Activated CD4-positive, alpha-beta T cell treated with anti-CD3 and anti-CD28 coated beads, Interleukin-2, amount 50 U/mL, for 4 hours (primary cell): ENCODE measurements at regions not wholly inside any gene's neighbourhood (a gene's known extent, or its start where the extent isn't known, plus 50 kb on each side); places are given as distances from the start of the nearest gene placed in this dataset.
"Not testable (repeated sequence)": the region's sequence is repeated elsewhere in the genome, so short reads cannot be mapped to it uniquely, and the experiment has no call there.

Source experiments
- DNase-seq, 2 experiments: peaks; one replicate each; pipeline ENCODE4 v3.0.0-alpha.2; 2020

DNA sequence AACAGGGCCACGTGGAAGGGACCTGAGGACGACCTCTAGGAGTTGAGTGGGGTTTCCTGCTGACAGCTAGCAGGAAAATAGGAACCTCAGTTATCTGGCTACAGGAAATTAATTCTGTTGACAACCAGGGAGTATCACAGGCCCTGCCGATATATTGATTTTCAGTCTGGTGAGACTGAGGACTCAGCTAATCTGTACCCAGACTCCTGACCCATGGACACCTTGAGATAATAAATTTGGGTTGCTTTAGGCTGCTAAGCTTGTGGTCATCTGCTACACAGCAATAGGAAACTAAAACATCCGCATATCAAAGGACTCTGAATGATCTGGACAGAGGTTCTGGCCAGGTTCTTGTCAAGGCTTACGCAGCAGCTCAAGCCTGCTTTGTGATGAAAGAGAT is 80.8 kb upstream of the CNEP1R1 start:
- DNase-seq: no peak

DNA sequence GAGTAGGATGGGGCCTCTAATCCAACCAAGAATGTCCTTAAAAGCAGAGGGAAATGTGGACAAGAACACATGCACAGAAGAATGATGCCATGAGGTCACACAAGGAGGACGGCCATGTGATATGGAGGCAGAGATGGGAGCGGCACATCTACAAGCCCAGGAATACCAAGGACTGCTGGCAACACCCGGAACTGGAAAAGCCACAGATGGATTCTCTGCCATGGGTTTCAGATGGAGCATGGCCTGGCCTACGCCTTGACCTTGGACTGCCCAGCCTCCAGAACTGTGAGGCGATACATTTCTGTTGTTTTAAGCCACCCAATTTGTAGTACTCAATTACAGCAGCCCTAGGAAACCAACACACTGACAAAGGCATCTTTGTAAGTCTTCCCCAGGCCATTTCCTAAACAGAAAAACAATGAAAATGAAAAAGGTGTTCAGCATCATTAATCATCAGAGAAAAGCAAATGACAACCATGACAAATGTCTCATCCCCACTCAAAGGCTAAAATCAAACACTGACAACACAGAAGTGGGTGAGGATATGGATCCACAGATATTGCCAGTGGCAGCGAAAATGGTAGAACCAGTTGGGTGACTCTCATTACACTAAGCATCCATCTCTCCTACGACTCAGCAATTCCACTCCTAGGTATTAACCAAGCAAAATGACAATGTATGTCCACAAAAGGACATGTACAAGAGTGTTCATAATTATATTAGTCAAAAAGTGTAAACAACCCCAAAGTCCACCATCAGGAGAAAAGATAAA is 76.9 kb upstream of the CNEP1R1 start:
- DNase-seq: no peak

DNA sequence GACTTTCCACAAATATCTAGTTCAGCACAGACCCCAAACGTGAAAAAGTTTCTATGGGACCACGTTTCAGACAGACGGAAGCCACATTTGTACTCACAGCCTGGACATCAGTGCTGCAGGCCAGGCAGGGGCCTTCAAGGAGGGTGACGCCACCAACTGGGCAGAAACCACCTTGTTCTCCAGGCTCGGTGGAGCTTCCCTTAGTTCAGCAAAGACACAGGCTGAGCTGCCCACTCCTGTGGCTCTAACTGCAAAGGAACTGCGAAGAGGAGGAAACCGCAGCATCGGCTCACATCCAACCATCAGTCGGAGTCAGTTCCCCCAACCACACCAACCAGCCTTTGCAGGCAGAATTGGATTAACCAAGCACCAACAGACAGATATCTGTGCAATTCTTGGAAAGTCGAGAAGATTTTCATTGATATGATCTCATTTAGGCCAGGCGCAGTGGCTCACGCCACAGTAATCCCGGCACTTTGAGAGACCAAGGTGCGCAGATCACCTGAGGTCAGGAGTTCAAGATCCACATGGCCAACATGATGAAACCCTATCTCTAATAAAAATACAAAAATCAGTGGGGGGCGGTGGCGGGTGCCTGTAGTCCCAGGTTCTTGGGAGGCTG is 73.3 kb upstream of the CNEP1R1 start:
- DNase-seq: no peak

DNA sequence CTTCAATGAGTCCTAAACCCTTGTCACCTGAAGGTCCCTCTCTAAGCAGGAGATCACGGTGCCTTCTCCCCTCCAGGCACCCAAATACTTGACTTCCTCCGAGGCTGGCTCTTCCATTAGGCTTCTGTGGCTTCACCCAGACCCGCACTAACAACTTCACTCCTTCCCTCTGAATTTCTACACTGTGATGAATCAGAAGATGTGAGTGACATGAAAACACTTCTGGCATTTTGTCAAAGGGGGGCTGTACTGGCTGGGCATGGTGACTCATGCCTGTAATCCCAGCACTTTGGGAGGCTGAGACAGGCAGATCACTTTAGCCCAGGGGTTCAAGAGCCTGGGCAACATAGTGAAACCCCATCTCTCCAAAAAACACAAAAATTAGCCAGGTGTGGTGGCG is 72.6 kb upstream of the CNEP1R1 start:
- no peak for DNase-seq

DNA sequence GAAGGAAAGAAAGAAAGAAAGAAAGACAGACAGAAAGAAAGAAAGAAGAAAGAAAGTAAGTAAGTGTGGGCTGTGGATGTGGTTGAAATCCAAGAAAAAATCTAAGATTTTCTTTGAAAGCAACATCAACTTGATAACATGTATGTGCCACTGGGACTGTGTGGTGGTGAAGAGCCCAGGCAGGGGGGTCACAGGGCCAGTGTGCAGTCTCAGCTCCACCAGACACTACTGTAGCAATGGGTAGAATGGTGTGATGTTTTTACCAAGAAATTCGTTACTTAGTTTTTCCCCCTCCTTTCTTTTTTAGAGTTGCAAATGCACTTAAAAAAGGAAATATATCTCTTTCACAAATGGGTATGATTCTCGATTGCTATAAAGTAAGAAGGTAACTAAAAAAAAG is 71.9 kb upstream of the CNEP1R1 start:
- no peak for DNase-seq

DNA sequence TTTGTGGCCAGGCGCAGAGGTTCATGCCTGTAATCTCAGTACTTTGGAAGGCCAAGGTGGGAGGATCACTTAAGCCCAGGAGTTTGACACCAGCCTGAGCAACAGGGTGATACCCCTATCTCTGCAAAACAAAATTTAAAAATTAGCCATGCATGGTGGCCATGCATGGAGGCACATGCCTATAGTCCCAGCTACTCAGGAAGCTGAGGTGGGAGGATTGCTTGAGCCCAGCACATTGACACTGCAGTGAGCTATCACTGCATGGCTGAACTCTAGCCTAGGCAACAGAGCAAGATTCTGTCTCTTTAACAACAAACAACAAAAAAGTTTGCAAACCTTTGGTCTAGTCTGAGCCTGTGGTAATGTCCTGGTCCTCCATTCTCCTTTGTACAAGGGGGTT is 69.2 kb upstream of the CNEP1R1 start:
- no peak for DNase-seq

DNA sequence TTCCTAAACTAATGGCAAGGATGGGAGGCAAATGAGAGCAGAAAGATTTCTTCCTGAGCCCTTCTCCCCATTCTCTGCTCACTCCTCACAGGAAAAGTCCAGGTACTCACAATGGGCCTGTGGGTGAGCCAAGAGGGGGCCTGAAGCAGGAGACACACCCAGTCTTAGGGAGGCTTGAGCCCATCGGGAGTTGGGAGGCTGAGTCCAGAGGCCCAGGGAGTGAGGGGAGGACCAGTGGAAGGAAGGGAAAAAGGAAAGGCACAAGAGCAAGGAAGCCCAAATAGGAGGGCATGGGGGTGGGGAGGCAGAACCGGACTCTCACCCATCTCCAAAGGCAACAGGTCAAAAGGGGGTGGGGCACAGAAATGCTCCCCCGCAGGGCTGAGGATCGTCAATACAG is 68.1 kb upstream of the CNEP1R1 start:
- no peak for DNase-seq

DNA sequence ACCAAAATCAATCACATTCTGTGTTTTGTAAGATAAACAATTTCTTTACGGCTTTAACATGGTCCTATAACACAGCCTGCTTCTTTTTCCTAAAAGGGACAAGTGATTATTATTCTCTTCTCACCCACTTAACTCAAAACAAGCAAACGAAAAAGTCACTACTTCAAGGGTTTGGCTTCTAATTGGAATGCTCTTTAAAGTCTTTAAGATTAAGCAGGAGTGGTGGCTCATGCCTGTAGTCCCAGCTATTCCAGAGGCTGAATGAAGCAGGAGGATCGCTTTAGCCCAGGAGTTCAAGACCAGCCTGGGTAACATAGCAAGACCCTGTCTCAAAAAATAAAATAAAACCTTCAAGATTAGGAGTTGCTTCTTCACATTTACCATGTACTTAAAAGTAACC is 66.6 kb upstream of the CNEP1R1 start:
- DNase-seq: no peak

DNA sequence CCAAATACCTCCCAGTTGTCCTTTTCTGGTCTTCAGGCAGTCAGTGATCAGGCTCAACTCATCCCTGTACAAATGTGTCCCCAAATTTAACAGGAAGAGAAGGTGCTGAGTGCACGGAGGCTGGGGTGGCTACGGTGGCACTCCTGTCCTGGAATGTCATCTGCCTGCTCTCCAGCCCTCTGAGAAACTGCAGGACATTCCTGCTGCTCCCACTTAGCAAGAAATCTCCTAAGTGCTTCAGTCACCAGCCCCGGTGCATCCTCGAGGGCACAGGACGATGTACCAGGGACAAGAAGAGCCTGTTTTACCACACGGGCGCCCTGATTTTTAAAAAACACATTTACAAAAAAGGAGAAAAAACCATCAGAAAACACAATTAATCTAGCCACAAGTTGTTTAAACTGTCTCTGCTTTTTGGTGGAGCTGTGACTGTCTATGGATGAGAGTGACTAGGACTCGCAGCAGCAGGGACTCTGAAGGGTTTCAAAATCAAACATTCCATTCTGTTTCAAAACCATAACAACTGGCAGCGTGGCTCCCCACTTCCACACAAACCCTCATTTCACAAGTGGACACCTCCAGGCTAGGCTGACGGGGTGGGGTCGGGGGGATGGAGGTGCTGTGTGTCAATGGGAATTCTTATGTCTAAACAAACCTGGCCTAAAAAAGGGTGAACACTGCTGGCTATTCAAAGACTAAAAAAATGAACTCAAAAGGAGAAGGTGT is 65.3 kb upstream of the CNEP1R1 start:
- no peak for DNase-seq

DNA sequence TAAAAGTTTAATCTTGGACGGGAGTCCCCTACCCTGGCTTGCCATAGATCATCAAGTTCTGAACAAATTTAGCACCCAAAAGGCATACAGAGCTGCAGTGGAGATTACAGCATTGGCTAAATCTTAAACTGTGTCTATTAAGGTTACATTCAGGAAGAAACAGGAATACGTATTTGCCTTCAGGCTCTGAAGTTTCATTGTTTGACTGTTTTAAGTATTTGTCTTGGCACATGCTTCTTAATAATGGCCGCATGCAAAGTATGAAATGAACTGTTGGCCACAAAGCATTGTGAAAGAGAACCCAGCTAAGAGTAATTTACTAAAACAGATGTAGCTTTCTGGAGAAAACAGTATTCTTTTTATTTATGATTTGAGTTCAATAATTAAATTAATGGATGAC is 63.9 kb upstream of the CNEP1R1 start:
- no peak for DNase-seq

DNA sequence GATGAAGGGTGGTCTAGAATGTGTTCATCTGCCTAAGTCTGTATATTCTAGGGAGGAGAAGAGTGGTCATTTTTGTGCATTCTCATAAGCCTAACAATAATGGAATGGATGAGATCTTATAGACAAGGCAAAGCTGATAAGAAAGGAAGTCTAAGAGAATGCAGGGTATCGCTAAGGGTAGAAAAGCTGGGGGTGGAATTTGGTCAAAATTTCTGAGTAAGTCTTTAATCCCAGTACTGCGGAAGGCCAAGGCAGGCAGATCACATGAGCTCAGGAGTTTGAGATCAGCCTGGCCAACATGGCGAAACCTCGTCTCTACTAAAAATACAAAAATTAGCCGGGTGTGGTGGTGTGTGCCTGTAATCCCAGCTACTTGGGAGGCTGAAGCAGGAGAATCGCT is 62.5 kb upstream of the CNEP1R1 start:
- not testable (repeated sequence) for DNase-seq

DNA sequence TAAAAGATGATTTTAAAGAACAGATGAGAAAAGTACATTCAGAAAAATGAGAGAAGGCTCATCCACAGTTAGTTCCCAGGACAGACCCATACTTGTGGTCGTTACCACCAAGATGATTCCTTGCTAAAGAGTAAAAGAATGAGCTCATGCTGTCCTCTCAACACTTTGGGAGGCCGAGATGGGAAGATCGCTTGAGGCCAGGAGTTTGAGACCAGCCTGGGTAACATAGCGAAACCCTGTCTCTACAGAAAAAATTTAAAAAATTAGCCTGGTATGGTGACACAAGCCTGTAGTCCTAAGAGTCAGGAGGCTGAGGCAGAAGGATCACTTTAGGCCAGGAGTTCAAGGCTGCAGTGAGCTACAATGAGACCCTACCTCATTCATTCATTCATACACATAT is 60.7 kb upstream of the CNEP1R1 start:
- DNase-seq: no peak

DNA sequence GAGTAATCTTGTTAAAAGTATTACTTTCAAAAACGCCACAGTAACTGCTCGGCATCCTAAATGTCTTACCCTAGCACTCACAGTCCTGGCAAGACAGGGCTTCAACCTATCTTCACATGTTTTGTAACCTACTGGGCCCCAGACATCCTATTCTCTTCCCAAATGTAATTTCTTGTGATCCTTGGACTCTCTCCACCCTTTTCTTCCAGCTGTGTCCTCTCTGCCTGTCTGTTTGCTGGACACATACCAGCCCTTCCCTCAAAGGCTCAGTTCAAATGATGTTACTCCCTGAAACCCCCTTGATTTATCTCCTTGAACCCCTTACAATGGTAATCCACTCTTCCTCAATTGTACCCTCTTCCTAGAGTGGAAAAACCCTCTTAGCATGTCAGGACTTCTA is 60.1 kb upstream of the CNEP1R1 start:
- no peak for DNase-seq

DNA sequence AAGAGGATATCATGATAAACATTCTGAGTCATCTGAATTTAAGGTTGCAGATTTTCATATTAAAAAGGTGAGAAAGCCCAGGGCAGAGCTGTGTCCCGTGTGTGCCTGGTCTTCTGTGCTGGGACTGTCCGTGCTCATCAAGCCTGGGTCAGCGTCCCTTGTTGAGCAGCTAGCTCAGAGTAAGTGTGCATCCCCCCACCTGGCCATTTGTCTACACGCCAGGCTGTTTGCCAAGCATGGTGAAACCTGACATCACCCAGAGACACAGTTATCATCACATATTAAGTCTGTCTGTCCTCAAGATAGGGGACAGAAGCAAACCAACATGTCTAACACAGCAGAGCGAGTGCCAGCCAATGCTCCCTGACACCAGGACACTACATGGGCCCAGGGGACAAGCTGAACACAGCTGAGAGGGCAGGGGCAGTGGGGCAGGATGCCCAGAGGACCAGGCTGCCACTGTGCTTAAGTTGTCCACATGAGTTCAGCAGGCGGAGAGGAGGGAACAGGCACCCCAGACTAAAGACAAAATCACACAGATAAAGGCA is 57.9 kb upstream of the CNEP1R1 start:
- DNase-seq: no peak

DNA sequence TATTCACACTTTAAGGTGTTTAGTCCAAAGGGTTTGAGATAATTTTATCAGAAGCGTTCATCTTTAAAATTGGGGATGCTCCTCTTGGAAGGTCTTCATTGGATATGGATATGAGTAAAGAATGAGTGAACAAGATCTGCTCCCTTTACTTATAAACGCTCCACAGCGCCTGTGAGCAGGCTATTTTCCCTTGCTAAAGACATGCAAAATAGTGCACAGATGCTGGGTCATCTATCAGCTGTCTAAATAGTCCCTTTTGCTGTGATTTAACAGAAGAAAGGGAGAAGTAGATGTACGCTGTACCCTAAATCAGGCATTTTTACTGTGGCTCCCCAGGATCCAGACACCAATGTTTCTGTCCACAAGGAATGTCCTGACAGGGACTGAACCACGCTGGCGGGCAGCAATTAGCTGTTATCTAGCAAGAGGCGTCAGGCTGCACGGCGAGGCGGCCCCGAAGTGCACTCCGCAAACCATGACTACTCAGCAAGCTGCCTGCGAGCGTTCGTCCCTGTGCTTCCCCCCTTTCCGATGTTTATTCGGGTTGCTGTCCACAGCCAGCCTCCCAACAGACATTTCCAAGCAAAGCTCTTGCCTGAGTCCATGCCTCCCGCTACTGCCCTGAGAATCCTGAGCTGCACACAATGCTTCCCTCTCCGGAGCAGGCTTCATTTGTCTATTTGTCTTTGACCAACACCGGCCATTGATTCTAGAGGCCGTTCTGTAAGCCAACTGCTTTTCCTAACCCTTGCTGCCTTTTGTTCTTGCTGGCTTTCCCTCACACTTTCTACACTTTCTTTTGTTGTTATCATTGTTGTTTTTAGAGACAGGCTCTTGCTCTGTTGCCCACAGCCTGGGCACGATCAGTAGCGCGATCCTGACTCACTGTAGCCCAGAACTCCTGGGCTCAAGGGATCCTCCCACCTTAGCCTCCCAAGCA is 55.7 kb upstream of the CNEP1R1 start:
- no peak for DNase-seq

DNA sequence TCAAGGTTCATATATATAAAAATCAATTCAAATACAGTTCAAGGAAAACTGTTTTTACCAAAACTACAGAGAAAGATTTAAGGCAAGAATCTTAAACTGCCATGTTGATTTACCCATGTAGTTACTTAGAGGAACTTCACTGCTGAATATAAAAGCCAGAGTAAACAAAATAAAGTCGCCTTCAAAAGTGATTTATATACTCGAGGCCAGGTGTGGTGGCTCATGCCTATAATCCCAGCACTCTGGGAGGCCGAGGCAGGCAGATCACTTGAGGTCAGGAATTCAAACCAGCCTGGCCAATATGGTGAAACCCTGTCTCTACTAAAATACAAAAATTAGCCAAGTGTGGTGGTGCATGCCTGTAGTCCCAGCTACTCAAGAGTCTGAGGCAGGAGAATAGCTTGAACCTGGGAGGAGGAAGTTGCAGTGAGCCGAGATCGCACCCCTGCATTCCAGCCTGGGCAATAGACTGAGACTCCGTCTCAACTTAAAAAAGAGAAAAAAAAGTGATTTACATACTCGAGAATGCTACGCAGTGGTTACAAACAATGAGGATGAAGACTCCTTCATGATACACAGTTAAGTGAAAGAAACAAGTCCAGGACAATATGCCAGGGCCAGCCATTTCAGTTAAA is 54.1 kb upstream of the CNEP1R1 start:
- DNase-seq: no peak

DNA sequence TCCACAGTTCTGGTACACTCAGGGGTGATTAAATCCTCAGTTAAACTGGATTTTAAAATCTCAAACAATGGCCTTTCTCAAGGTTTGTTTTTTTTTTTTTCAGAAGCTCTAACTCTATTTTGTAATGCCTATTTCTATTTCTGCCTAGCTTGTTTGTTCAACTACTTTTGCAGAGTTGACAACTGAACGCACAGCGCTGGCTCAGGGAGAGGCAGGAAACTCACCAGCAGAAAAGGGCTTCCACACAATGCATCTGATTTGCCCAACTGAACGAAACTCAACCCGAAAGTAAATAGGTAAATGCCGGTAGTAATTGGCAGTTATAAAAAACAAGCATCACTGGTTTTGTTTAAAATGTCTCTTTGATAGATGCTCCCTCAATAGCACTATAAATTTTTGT is 52.7 kb upstream of the CNEP1R1 start:
- DNase-seq: no peak

DNA sequence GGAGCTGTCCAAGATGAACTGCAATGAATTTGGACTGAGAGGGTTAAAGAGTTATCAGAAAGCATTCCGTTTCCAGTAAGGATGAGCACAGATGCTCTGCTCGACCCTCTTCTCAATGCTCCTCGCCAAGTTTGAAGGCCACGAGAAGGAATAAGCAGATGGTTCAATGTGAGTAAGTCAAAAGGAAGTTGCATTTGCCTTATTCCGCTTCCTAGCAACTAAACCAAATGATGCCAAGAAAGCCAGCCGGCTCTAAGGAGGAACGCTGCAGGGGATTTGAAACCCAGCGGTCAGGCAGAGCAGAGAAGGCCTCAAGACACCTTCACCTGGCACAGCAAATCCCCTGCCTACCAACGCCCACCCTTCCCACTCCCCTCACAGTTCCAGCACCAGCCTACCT is 52.1 kb upstream of the CNEP1R1 start:
- no peak for DNase-seq
